Neural cell (in vitro differentiated cells): ENCODE measurements at regions not wholly inside any gene's neighbourhood (a gene's known extent, or its start where the extent isn't known, plus 50 kb on each side); places are given as distances from the start of the nearest gene placed in this dataset.
"Not testable (repeated sequence)": the region's sequence is repeated elsewhere in the genome, so short reads cannot be mapped to it uniquely, and the experiment has no call there.

Experiments
- CTCF ChIP-seq: fragments of 450-650 bp; IDR thresholded peaks from 2 replicates; pipeline ENCODE4 v1.5.1; 2014; ENCODE audit warnings: antibody characterized with exemption, mild to moderate bottlenecking, moderate library complexity; ENCODE audit not compliant: poor library complexity, severe bottlenecking
- EP300 ChIP-seq: fragments of 450-650 bp; conservative IDR thresholded peaks from 2 replicates; pipeline ENCODE4 v1.6.1; 2014; ENCODE audit warnings: antibody characterized with exemption, mild to moderate bottlenecking, moderate library complexity; ENCODE audit not compliant: poor library complexity, severe bottlenecking
- EZH2 ChIP-seq: fragments of 200-600, 300-800 bp; shearing (Covaris generic), sonication (generic); IDR thresholded peaks from 2 replicates; pipeline ENCODE4 v1.6.1; 2014; ENCODE audit warnings: antibody characterized with exemption, low read length, borderline replicate concordance, mild to moderate bottlenecking; ENCODE audit not compliant: insufficient read depth, poor library complexity, severe bottlenecking
- POLR2AphosphoS5 ChIP-seq: IDR thresholded peaks from 2 replicates; pipeline ENCODE4 v1.6.1; 2012
- RAD21 ChIP-seq: fragments of 450-650 bp; conservative IDR thresholded peaks from 2 replicates; pipeline ENCODE4 v1.6.1; 2014; ENCODE audit warnings: antibody characterized with exemption, mild to moderate bottlenecking, moderate library complexity
- TAF1 ChIP-seq: IDR thresholded peaks from 2 replicates; pipeline ENCODE4 v1.6.1; 2012; ENCODE audit warnings: low read depth
- TF ChIP-seq, protein P1 (sequence below): IDR thresholded peaks from 2 replicates; pipeline ENCODE4 v1.6.1; 2012; ENCODE audit warnings: borderline replicate concordance

GRCh38 chr2:194276667-194277066, 1380.4 kb upstream of the SLC39A10 start:
- TF ChIP-seq CTCF, EP300, EZH2, RAD21, POLR2AphosphoS5, TAF1: not testable (repeated sequence)
- TF ChIP-seq, protein P1, sequence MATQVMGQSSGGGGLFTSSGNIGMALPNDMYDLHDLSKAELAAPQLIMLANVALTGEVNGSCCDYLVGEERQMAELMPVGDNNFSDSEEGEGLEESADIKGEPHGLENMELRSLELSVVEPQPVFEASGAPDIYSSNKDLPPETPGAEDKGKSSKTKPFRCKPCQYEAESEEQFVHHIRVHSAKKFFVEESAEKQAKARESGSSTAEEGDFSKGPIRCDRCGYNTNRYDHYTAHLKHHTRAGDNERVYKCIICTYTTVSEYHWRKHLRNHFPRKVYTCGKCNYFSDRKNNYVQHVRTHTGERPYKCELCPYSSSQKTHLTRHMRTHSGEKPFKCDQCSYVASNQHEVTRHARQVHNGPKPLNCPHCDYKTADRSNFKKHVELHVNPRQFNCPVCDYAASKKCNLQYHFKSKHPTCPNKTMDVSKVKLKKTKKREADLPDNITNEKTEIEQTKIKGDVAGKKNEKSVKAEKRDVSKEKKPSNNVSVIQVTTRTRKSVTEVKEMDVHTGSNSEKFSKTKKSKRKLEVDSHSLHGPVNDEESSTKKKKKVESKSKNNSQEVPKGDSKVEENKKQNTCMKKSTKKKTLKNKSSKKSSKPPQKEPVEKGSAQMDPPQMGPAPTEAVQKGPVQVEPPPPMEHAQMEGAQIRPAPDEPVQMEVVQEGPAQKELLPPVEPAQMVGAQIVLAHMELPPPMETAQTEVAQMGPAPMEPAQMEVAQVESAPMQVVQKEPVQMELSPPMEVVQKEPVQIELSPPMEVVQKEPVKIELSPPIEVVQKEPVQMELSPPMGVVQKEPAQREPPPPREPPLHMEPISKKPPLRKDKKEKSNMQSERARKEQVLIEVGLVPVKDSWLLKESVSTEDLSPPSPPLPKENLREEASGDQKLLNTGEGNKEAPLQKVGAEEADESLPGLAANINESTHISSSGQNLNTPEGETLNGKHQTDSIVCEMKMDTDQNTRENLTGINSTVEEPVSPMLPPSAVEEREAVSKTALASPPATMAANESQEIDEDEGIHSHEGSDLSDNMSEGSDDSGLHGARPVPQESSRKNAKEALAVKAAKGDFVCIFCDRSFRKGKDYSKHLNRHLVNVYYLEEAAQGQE = not testable (repeated sequence)
